Vagina (tissue), 2 donors: ENCODE measurements at regions not wholly inside any gene's neighbourhood (a gene's known extent, or its start where the extent isn't known, plus 50 kb on each side); places are given as distances from the start of the nearest gene placed in this dataset.

ENCODE experiments used
- CTCF ChIP-seq, 3 experiments: fragments of 450-650 bp in 2 of 3; fragments of 200-600 bp in 1 of 3; sonication (generic) in 1 of 3; IDR thresholded peaks; one replicate each; pipeline ENCODE4 v1.5.1; 2017 to 2019; ENCODE audit warnings: antibody characterized with exemption in 3 of 3, mild to moderate bottlenecking in 2 of 3, moderate library complexity in 2 of 3
- POLR2A ChIP-seq, 2 donors: fragments of 450-650 bp; IDR thresholded peaks; one replicate each; pipeline ENCODE4 v1.6.1; 2017; ENCODE audit warnings: antibody characterized with exemption in 2 of 2, mild to moderate bottlenecking in 2 of 2, moderate library complexity in 2 of 2
- POLR2AphosphoS5 ChIP-seq, 2 donors: sonication (generic); formaldehyde crosslinking; IDR thresholded peaks; one replicate each; pipeline ENCODE4 v1.9.0; 2017; ENCODE audit warnings: antibody characterized with exemption in 2 of 2, mild to moderate bottlenecking in 2 of 2, low read depth in 1 of 2; ENCODE audit not compliant: insufficient read depth in 1 of 2

GRCh38 chr22:49506010-49506400 lies 321.7 kb downstream of the BRD1 start:
- TF ChIP-seq CTCF (IDR thresholded peaks at IDR 0.05): no peak
- no peak for TF ChIP-seq POLR2AphosphoS5 (IDR thresholded peaks at IDR 0.05; ENCODE audit: insufficient read depth in 1 of 2, low read depth in 1 of 2)
- TF ChIP-seq POLR2A (IDR thresholded peaks at IDR 0.05): no peak
